ENCODE measurements at regions not wholly inside any gene's neighbourhood (a gene's known extent, or its start where the extent isn't known, plus 50 kb on each side); places are given as distances from the start of the nearest gene placed in this dataset.

GRCh38 chr17:6340708-6341107 lies 94.2 kb downstream of the AIPL1 start:
- TF ChIP-seq POLR2A (IDR thresholded peaks at IDR 0.05) (no peak), EP300 (IDR thresholded peaks at IDR 0.05) (no peak), CTCF (IDR thresholded peaks at IDR 0.05) (no peak)
- no peak overlapping the region for H3K4me3 ChIP-seq
- WGBS, 2 donors = 71 to 81% methylated on average over 7 of the region's 7 CpGs
- H3K27ac ChIP-seq = no peak overlapping the region
- H3K36me3 ChIP-seq = no peaks in the 10 kb centered on the region
- DNase-seq (ENCODE audit: low spot score in 2 of 2) = no peak
- no peaks in the 10 kb centered on the region for H3K4me1 ChIP-seq
- no peaks in the 10 kb centered on the region for H3K27me3 ChIP-seq
- no peaks in the 10 kb centered on the region for H3K9me3 ChIP-seq

GRCh38 chr17:6334386-6334785 lies 100.5 kb downstream of the AIPL1 start:
- no peak for DNase-seq (ENCODE audit: low spot score in 2 of 2)
- TF ChIP-seq EP300 (IDR thresholded peaks at IDR 0.05) = no peak
- no peak for TF ChIP-seq CTCF (IDR thresholded peaks at IDR 0.05)
- TF ChIP-seq POLR2A (IDR thresholded peaks at IDR 0.05) = no peak
- Histone ChIP-seq H3K36me3 (no peaks in the 10 kb centered on the region), H3K9me3 (peaks cover 0 to 4% (median 0%) of the 10 kb centered on the region in 4 donors), H3K27ac (no peak overlapping the region), H3K27me3 (no peaks in the 10 kb centered on the region), H3K4me1 (no peaks in the 10 kb centered on the region), H3K4me3 (no peak overlapping the region)
- WGBS, 2 donors = 83 to 84% methylated on average over 5 of the region's 5 CpGs

GRCh38 chr17:6330936-6331335 lies 104.0 kb downstream of the AIPL1 start:
- Histone ChIP-seq H3K27ac (no peak overlapping the region), H3K4me1 (no peaks in the 10 kb centered on the region), H3K9me3 (peaks cover 0 to 9% (median 0%) of the 10 kb centered on the region in 4 donors), H3K4me3 (no peak overlapping the region), H3K36me3 (no peaks in the 10 kb centered on the region), H3K27me3 (no peaks in the 10 kb centered on the region)
- TF ChIP-seq POLR2A (IDR thresholded peaks at IDR 0.05) = no peak
- no peak for TF ChIP-seq EP300 (IDR thresholded peaks at IDR 0.05)
- TF ChIP-seq CTCF (IDR thresholded peaks at IDR 0.05) = no peak
- 90 to 97% methylated on average over 2 of the region's 2 CpGs for WGBS, 2 donors
- no peak for DNase-seq (ENCODE audit: low spot score in 2 of 2)

GRCh38 chr17:6328279-6328678 lies 106.6 kb downstream of the AIPL1 start:
- no peak for TF ChIP-seq CTCF (IDR thresholded peaks at IDR 0.05)
- no peak for TF ChIP-seq POLR2A (IDR thresholded peaks at IDR 0.05)
- no peak for TF ChIP-seq EP300 (IDR thresholded peaks at IDR 0.05)

GRCh38 chr17:6327007-6327406 lies 107.9 kb downstream of the AIPL1 start:
- Histone ChIP-seq H3K36me3 (no peaks in the 10 kb centered on the region), H3K27me3 (no peaks in the 10 kb centered on the region), H3K4me3 (no peak overlapping the region), H3K4me1 (no peaks in the 10 kb centered on the region), H3K27ac (no peak overlapping the region), H3K9me3 (peaks cover 0 to 9% (median 0%) of the 10 kb centered on the region in 4 donors)
- no peak for DNase-seq (ENCODE audit: low spot score in 2 of 2)
- 25 to 43% methylated on average over 6 of the region's 6 CpGs for WGBS, 2 donors
- TF ChIP-seq POLR2A (IDR thresholded peaks at IDR 0.05) (no peak), EP300 (IDR thresholded peaks at IDR 0.05) (peak; percentile 40 to 50), CTCF (IDR thresholded peaks at IDR 0.05) (no peak)

More at GRCh38 chr17:6328279-6328678, 106.6 kb downstream of the AIPL1 start:
- H3K36me3 ChIP-seq = no peaks in the 10 kb centered on the region
- H3K9me3 ChIP-seq = peaks cover 0 to 9% (median 0%) of the 10 kb centered on the region in 4 donors
- H3K4me1 ChIP-seq = no peaks in the 10 kb centered on the region
- no peak overlapping the region for H3K4me3 ChIP-seq
- no peak overlapping the region for H3K27ac ChIP-seq
- no peaks in the 10 kb centered on the region for H3K27me3 ChIP-seq
- no peak for DNase-seq (ENCODE audit: low spot score in 2 of 2)
- 75 to 79% methylated on average over 4 of the region's 4 CpGs for WGBS, 2 donors
